ENCODE measurements at regions not wholly inside any gene's neighbourhood (a gene's known extent, or its start where the extent isn't known, plus 50 kb on each side); places are given as distances from the start of the nearest gene placed in this dataset.
"Not testable (repeated sequence)": the region's sequence is repeated elsewhere in the genome, so short reads cannot be mapped to it uniquely, and the experiment has no call there.

GRCh38 chr6:150696190-150696589 lies 96.5 kb downstream of the PLEKHG1 start:
- Histone ChIP-seq H3K27me3 (ENCODE audit: control insufficient read depth, insufficient read depth, low read length) (no peaks in the 10 kb centered on the region), H3K36me3 (ENCODE audit: control insufficient read depth, insufficient read depth, low read length) (no peaks in the 10 kb centered on the region), H3K4me3 (ENCODE audit: low read depth, low read length) (no peak overlapping the region)
- no peak for FAIRE-seq
- TF ChIP-seq CTCF (IDR thresholded peaks at IDR 0.05; ENCODE audit: insufficient read depth, low read length, severe bottlenecking), result no peak
- DNase-seq (ENCODE audit: low read depth), result no peak

- not testable (repeated sequence) for H3K36me3 ChIP-seq (ENCODE audit: control insufficient read depth, insufficient read depth, low read length); H3K4me3 ChIP-seq (ENCODE audit: low read depth, low read length); FAIRE-seq
Observed at GRCh38 chr6:150696918-150697317, 97.2 kb downstream of the PLEKHG1 start.

GRCh38 chr6:150697515-150697914 lies 97.8 kb downstream of the PLEKHG1 start:
- no peaks in the 10 kb centered on the region for H3K36me3 ChIP-seq (ENCODE audit: control insufficient read depth, insufficient read depth, low read length)
- FAIRE-seq (peak; percentile 40), DNase-seq (ENCODE audit: low read depth) (no peak)
- no peak overlapping the region for H3K4me3 ChIP-seq (ENCODE audit: low read depth, low read length)
- no peak for TF ChIP-seq CTCF (IDR thresholded peaks at IDR 0.05; ENCODE audit: insufficient read depth, low read length, severe bottlenecking)
- H3K27me3 ChIP-seq (ENCODE audit: control insufficient read depth, insufficient read depth, low read length), result no peaks in the 10 kb centered on the region

More at GRCh38 chr6:150696918-150697317, 97.2 kb downstream of the PLEKHG1 start:
- DNase-seq (ENCODE audit: low read depth); H3K27me3 ChIP-seq (ENCODE audit: control insufficient read depth, insufficient read depth, low read length): not testable (repeated sequence)

GRCh38 chr6:150698391-150698790 lies 98.7 kb downstream of the PLEKHG1 start:
- FAIRE-seq (no peak), DNase-seq (ENCODE audit: low read depth) (no peak)
- no peak overlapping the region for H3K4me3 ChIP-seq (ENCODE audit: low read depth, low read length)
- H3K36me3 ChIP-seq (ENCODE audit: control insufficient read depth, insufficient read depth, low read length), result no peaks in the 10 kb centered on the region
- no peak for TF ChIP-seq CTCF (IDR thresholded peaks at IDR 0.05; ENCODE audit: insufficient read depth, low read length, severe bottlenecking)
- no peaks in the 10 kb centered on the region for H3K27me3 ChIP-seq (ENCODE audit: control insufficient read depth, insufficient read depth, low read length)

GRCh38 chr6:150702675-150703074 lies 103.0 kb downstream of the PLEKHG1 start:
- FAIRE-seq (no peak), DNase-seq (ENCODE audit: low read depth) (no peak)
- H3K4me3 ChIP-seq (ENCODE audit: low read depth, low read length), result no peak overlapping the region
- H3K36me3 ChIP-seq (ENCODE audit: control insufficient read depth, insufficient read depth, low read length), result no peaks in the 10 kb centered on the region
- no peaks in the 10 kb centered on the region for H3K27me3 ChIP-seq (ENCODE audit: control insufficient read depth, insufficient read depth, low read length)
- no peak for TF ChIP-seq CTCF (IDR thresholded peaks at IDR 0.05; ENCODE audit: insufficient read depth, low read length, severe bottlenecking)

- no peaks in the 10 kb centered on the region for H3K27me3 ChIP-seq (ENCODE audit: control insufficient read depth, insufficient read depth, low read length)
- no peaks in the 10 kb centered on the region for H3K36me3 ChIP-seq (ENCODE audit: control insufficient read depth, insufficient read depth, low read length)
- no peak for FAIRE-seq
- DNase-seq (ENCODE audit: low read depth), result no peak
- TF ChIP-seq CTCF (IDR thresholded peaks at IDR 0.05; ENCODE audit: insufficient read depth, low read length, severe bottlenecking), result no peak
- no peak overlapping the region for H3K4me3 ChIP-seq (ENCODE audit: low read depth, low read length)
Observed at GRCh38 chr6:150704447-150705192, 104.9 kb downstream of the PLEKHG1 start.
